ENCODE measurements at regions not wholly inside any gene's neighbourhood (a gene's known extent, or its start where the extent isn't known, plus 50 kb on each side); places are given as distances from the start of the nearest gene placed in this dataset.

- H3K27me3 ChIP-seq (ENCODE audit: insufficient read depth, low read length): no peaks in the 10 kb centered on the region
- intact Hi-C loops (cut with micrococcal nuclease): no loop called here
- TF ChIP-seq EZH2 (IDR thresholded peaks at IDR 0.05) (no peak), POLR2A (IDR thresholded peaks at IDR 0.05; ENCODE audit: borderline replicate concordance, extremely low read depth, insufficient read depth, insufficient read length) (no peak), MAX (IDR thresholded peaks at IDR 0.05) (no peak), ELF1 (IDR thresholded peaks at IDR 0.05; ENCODE audit: borderline replicate concordance, low read depth) (no peak)
- no peak overlapping the region for H3K4me3 ChIP-seq (replicated peaks in 1 of 2; ENCODE audit: low read depth in 1 of 2, low read length in 2 of 2)
- BruUV-seq (replicated peaks): no TSS peak
- ChIA-PET POLR2A (no interaction called here), RAD21 (ENCODE audit: low non-redundant PET in 1 of 2, low total read pairs in 2 of 2, uncharacterized antibody in 2 of 2, unreplicated experiment in 2 of 2) (no interaction called here), CTCF (no interaction called here)
- no peak overlapping the region for H3K9ac ChIP-seq (ENCODE audit: low read length)
- H3K27ac ChIP-seq (ENCODE audit: low read depth, low read length): no peak overlapping the region
- no peaks in the 10 kb centered on the region for H3K79me2 ChIP-seq (ENCODE audit: insufficient read depth, low read length)
- H3K9me3 ChIP-seq (ENCODE audit: control insufficient read depth in 1 of 2, insufficient read depth in 1 of 2, low read depth in 1 of 2, low read length in 2 of 2): no peaks in the 10 kb centered on the region
- no peak for DNase-seq (ENCODE audit: low read depth, low spot score)
- H3K4me1 ChIP-seq (ENCODE audit: control insufficient read depth in 1 of 2, insufficient read depth in 2 of 2, low read length in 2 of 2): peaks cover 0 to 12% of the 10 kb centered on the region in 2 experiments; a peak in 2 of 4 replicates
- ATAC-seq: no peak
- H3K9me2 ChIP-seq (ENCODE audit: insufficient read depth): no peaks in the 10 kb centered on the region
- no peaks in the 10 kb centered on the region for H4K20me1 ChIP-seq (ENCODE audit: insufficient read depth)
- no peak overlapping the region for H3K4me2 ChIP-seq (ENCODE audit: low read length)
- H2AFZ ChIP-seq (ENCODE audit: low read depth, low read length, poor library complexity, severe bottlenecking): no peak overlapping the region
- no peaks in the 10 kb centered on the region for H3K36me3 ChIP-seq (ENCODE audit: control insufficient read depth in 1 of 2, insufficient read depth in 2 of 2, low read length in 2 of 2)
These were observed 91.2 kb upstream of the MARCKS start for GRCh38 chr6:113765909-113766308.

GRCh38 chr6:113767985-113768384 is 89.2 kb upstream of the MARCKS start:
- RAD21 ChIA-PET (ENCODE audit: low non-redundant PET in 1 of 2, low total read pairs in 2 of 2, uncharacterized antibody in 2 of 2, unreplicated experiment in 2 of 2): interaction anchor here in 1 of 2 experiments (0.6 kb wide), 1 partner anchor 16 kb away, joined by 3 read pairs; no protein-coding TSS in a partner anchor
- no peaks in the 10 kb centered on the region for H3K36me3 ChIP-seq (ENCODE audit: control insufficient read depth in 1 of 2, insufficient read depth in 2 of 2, low read length in 2 of 2)
- intact Hi-C loops (cut with micrococcal nuclease): no loop called here
- H3K4me1 ChIP-seq (ENCODE audit: control insufficient read depth in 1 of 2, insufficient read depth in 2 of 2, low read length in 2 of 2): peaks cover 0 to 12% of the 10 kb centered on the region in 2 experiments; a peak in 2 of 4 replicates
- TF ChIP-seq ELF1 (IDR thresholded peaks at IDR 0.05; ENCODE audit: borderline replicate concordance, low read depth) (no peak), CBX3 (IDR thresholded peaks at IDR 0.05; ENCODE audit: low read depth) (no peak), FOSL1 (IDR thresholded peaks at IDR 0.05; ENCODE audit: low read depth) (no peak), MAX (IDR thresholded peaks at IDR 0.05) (no peak), CEBPB (IDR thresholded peaks at IDR 0.05; ENCODE audit: low read depth) (no peak), SRF (IDR thresholded peaks at IDR 0.05; ENCODE audit: low read depth) (no peak), POLR2A (IDR thresholded peaks at IDR 0.05; ENCODE audit: borderline replicate concordance, extremely low read depth, insufficient read depth, insufficient read length) (no peak)
- TF ChIP-seq, protein P1, sequence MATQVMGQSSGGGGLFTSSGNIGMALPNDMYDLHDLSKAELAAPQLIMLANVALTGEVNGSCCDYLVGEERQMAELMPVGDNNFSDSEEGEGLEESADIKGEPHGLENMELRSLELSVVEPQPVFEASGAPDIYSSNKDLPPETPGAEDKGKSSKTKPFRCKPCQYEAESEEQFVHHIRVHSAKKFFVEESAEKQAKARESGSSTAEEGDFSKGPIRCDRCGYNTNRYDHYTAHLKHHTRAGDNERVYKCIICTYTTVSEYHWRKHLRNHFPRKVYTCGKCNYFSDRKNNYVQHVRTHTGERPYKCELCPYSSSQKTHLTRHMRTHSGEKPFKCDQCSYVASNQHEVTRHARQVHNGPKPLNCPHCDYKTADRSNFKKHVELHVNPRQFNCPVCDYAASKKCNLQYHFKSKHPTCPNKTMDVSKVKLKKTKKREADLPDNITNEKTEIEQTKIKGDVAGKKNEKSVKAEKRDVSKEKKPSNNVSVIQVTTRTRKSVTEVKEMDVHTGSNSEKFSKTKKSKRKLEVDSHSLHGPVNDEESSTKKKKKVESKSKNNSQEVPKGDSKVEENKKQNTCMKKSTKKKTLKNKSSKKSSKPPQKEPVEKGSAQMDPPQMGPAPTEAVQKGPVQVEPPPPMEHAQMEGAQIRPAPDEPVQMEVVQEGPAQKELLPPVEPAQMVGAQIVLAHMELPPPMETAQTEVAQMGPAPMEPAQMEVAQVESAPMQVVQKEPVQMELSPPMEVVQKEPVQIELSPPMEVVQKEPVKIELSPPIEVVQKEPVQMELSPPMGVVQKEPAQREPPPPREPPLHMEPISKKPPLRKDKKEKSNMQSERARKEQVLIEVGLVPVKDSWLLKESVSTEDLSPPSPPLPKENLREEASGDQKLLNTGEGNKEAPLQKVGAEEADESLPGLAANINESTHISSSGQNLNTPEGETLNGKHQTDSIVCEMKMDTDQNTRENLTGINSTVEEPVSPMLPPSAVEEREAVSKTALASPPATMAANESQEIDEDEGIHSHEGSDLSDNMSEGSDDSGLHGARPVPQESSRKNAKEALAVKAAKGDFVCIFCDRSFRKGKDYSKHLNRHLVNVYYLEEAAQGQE (IDR thresholded peaks at IDR 0.05; ENCODE audit: low read depth): no peak
- H3K9me3 ChIP-seq (ENCODE audit: control insufficient read depth in 1 of 2, insufficient read depth in 1 of 2, low read depth in 1 of 2, low read length in 2 of 2): no peaks in the 10 kb centered on the region
- no peaks in the 10 kb centered on the region for H3K9me2 ChIP-seq (ENCODE audit: insufficient read depth)
- no peak overlapping the region for H3K27ac ChIP-seq (ENCODE audit: low read depth, low read length)
- POLR2A ChIA-PET: no interaction called here
- BruUV-seq (replicated peaks): no TSS peak
- no peak for ATAC-seq
- no peaks in the 10 kb centered on the region for H4K20me1 ChIP-seq (ENCODE audit: insufficient read depth)
- no peak overlapping the region for H2AFZ ChIP-seq (ENCODE audit: low read depth, low read length, poor library complexity, severe bottlenecking)
- no peak overlapping the region for H3K9ac ChIP-seq (ENCODE audit: low read length)
- no peak for DNase-seq (ENCODE audit: low read depth, low spot score)
- no peaks in the 10 kb centered on the region for H3K27me3 ChIP-seq (ENCODE audit: insufficient read depth, low read length)
- CTCF ChIA-PET: no interaction called here
- H3K79me2 ChIP-seq (ENCODE audit: insufficient read depth, low read length): no peaks in the 10 kb centered on the region
- no peak overlapping the region for H3K4me3 ChIP-seq (replicated peaks in 1 of 2; ENCODE audit: low read depth in 1 of 2, low read length in 2 of 2)
- no peak overlapping the region for H3K4me2 ChIP-seq (ENCODE audit: low read length)
